ENCODE measurements at regions not wholly inside any gene's neighbourhood (a gene's known extent, or its start where the extent isn't known, plus 50 kb on each side); places are given as distances from the start of the nearest gene placed in this dataset.

GRCh38 chr10:55232553-55232952 lies 431.5 kb upstream of the PCDH15 start:
- intact Hi-C loops (cut with micrococcal nuclease), result no loop called here
- Mint-ChIP-seq H3K4me1 (no peaks in the 10 kb centered on the region), H3K27me3 (no peaks in the 10 kb centered on the region), H3K4me3 (no peak overlapping the region), H3K36me3 (ENCODE audit: low read depth) (no peaks in the 10 kb centered on the region), H3K27ac (no peak overlapping the region), H3K9me3 (peaks cover 2% of the 10 kb centered on the region)
- ChIA-PET POLR2A (no interaction called here), CTCF (no interaction called here)
- ATAC-seq (ENCODE audit: low read depth) (no peak), DNase-seq (no peak)
- TF ChIP-seq CTCF (IDR thresholded peaks at IDR 0.05), result no peak

- ATAC-seq (ENCODE audit: low read depth) (no peak), DNase-seq (no peak)
- ChIA-PET CTCF (no interaction called here), POLR2A (no interaction called here)
- Mint-ChIP-seq H3K4me1 (no peaks in the 10 kb centered on the region), H3K4me3 (no peak overlapping the region), H3K9me3 (peaks cover 4% of the 10 kb centered on the region), H3K27ac (no peak overlapping the region), H3K27me3 (no peaks in the 10 kb centered on the region), H3K36me3 (ENCODE audit: low read depth) (no peaks in the 10 kb centered on the region)
- TF ChIP-seq CTCF (IDR thresholded peaks at IDR 0.05), result no peak
- intact Hi-C loops (cut with micrococcal nuclease), result loop anchor here (10.0 kb wide), 1 partner anchor 57 kb away; no protein-coding TSS in a partner anchor
Observed at GRCh38 chr10:55227967-55228366, 426.9 kb upstream of the PCDH15 start.

GRCh38 chr10:55224007-55224781 lies 423.2 kb upstream of the PCDH15 start:
- Mint-ChIP-seq H3K27me3 (no peaks in the 10 kb centered on the region), H3K4me1 (no peaks in the 10 kb centered on the region), H3K36me3 (ENCODE audit: low read depth) (no peaks in the 10 kb centered on the region), H3K9me3 (peaks cover 2% of the 10 kb centered on the region), H3K27ac (no peak overlapping the region), H3K4me3 (no peak overlapping the region)
- ChIA-PET POLR2A (no interaction called here), CTCF (no interaction called here)
- DNase-seq, result no peak
- TF ChIP-seq CTCF (IDR thresholded peaks at IDR 0.05), result no peak
- intact Hi-C loops (cut with micrococcal nuclease), result loop anchor here (10.0 kb wide), 1 partner anchor 61 kb away; no protein-coding TSS in a partner anchor
- ATAC-seq (ENCODE audit: low read depth), result no peak

GRCh38 chr10:55223352-55223751 lies 422.3 kb upstream of the PCDH15 start:
- no peak for DNase-seq
- H3K36me3 Mint-ChIP-seq (ENCODE audit: low read depth), result no peaks in the 10 kb centered on the region
- peaks cover 2% of the 10 kb centered on the region for H3K9me3 Mint-ChIP-seq
- H3K27me3 Mint-ChIP-seq, result no peaks in the 10 kb centered on the region
- no peaks in the 10 kb centered on the region for H3K4me1 Mint-ChIP-seq
- H3K27ac Mint-ChIP-seq, result no peak overlapping the region
- ChIA-PET POLR2A (no interaction called here), CTCF (no interaction called here)
- intact Hi-C loops (cut with micrococcal nuclease), result loop anchor here (10.0 kb wide), 1 partner anchor 61 kb away; no protein-coding TSS in a partner anchor
- no peak overlapping the region for H3K4me3 Mint-ChIP-seq
- ATAC-seq (ENCODE audit: low read depth), result no peak
- no peak for TF ChIP-seq CTCF (IDR thresholded peaks at IDR 0.05)

- Mint-ChIP-seq H3K27me3 (no peaks in the 10 kb centered on the region), H3K36me3 (ENCODE audit: low read depth) (no peaks in the 10 kb centered on the region), H3K9me3 (peaks cover 2% of the 10 kb centered on the region), H3K4me1 (no peaks in the 10 kb centered on the region), H3K4me3 (no peak overlapping the region), H3K27ac (no peak overlapping the region)
- TF ChIP-seq CTCF (IDR thresholded peaks at IDR 0.05), result no peak
- DNase-seq (no peak), ATAC-seq (ENCODE audit: low read depth) (no peak)
- ChIA-PET CTCF (no interaction called here), POLR2A (no interaction called here)
- intact Hi-C loops (cut with micrococcal nuclease), result loop anchor here (10.0 kb wide), 1 partner anchor 64 kb away; no protein-coding TSS in a partner anchor
Observed at GRCh38 chr10:55220975-55221374, 419.9 kb upstream of the PCDH15 start.

All from activated B cell treated with CpG ODN at 0.5 μM for 24 hours (primary cell).